ENCODE measurements at regions not wholly inside any gene's neighbourhood (a gene's known extent, or its start where the extent isn't known, plus 50 kb on each side); places are given as distances from the start of the nearest gene placed in this dataset.

DNA sequence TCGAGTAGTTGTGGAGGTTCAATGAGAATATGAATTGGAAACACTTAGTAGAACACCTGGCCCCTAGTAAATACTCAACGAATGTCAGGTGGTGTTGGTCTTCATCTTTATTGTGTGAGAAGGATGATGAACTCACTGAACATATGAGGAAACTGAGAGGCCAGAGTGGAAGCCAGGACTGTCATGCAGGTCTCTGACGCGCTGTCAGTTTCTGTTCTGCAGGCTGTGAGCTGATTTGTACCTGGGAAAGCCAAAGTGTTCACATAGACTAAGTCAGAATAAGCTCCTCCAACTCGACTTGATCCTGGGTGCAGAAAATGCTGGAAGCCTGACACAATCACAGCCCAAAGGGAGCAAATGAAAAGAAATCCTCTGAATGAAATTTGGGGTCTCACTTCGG lies 222.2 kb downstream of the LY86 start:
- H3K4me1 Mint-ChIP-seq (ENCODE audit: low read depth) = peaks cover 11% of the 10 kb centered on the region
- no peak overlapping the region for H3K27ac Mint-ChIP-seq (ENCODE audit: unreplicated experiment)
- H3K9me3 Mint-ChIP-seq (ENCODE audit: low read depth) = no peaks in the 10 kb centered on the region
- H3K27me3 Mint-ChIP-seq (ENCODE audit: low read depth) = peaks cover 12% of the 10 kb centered on the region
- H3K4me3 Mint-ChIP-seq (ENCODE audit: unreplicated experiment) = peak overlapping the region; percentile 52
- DNase-seq (ENCODE audit: low spot score) = no peak
- no peaks in the 10 kb centered on the region for H3K36me3 Mint-ChIP-seq (ENCODE audit: low read depth)
- TF ChIP-seq, protein P1, sequence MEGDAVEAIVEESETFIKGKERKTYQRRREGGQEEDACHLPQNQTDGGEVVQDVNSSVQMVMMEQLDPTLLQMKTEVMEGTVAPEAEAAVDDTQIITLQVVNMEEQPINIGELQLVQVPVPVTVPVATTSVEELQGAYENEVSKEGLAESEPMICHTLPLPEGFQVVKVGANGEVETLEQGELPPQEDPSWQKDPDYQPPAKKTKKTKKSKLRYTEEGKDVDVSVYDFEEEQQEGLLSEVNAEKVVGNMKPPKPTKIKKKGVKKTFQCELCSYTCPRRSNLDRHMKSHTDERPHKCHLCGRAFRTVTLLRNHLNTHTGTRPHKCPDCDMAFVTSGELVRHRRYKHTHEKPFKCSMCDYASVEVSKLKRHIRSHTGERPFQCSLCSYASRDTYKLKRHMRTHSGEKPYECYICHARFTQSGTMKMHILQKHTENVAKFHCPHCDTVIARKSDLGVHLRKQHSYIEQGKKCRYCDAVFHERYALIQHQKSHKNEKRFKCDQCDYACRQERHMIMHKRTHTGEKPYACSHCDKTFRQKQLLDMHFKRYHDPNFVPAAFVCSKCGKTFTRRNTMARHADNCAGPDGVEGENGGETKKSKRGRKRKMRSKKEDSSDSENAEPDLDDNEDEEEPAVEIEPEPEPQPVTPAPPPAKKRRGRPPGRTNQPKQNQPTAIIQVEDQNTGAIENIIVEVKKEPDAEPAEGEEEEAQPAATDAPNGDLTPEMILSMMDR (IDR thresholded peaks at IDR 0.05) = no peak

DNA sequence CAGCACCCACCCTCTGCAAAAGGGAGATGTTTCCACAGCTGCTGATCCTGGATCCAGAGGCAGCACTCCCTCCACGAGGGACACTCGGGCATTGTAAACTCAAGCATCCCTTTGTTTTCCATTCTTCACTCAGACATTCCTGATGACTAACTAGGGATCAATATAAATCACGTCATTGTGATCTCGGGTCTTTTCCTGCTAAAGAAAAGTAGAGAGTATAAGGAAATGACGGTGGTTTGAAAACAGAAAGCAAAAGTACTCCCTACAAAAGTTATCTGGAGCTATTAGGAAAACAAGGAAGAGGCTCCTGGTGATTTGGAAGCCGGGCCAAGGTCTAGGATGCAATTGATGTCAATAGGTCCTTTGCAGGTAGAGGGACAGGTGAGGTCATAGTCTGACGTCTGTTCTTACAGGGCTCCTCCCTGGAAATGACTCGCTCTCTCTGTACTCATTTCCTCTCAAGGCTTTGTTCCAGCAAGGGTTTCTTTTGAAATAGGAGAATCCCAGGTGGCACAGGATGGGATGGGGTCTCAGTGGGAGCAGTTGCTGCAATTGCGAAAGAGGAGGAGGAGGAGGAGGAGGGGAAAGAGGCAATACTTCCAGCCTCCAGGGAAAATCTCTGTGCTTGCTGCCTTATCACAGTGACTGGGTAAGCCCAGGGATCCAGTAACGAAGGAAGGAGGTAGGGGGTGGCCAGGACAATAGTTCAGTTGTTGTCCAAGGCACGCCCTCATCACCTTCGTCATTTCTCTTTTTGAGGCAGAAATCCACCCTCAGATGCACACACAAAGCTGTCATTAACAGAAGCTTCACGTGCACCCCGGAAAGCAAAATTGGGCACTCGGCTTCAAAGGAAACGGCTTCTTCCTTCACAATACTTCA lies 222.8 kb downstream of the LY86 start:
- Mint-ChIP-seq H3K27ac (ENCODE audit: unreplicated experiment) (no peak overlapping the region), H3K4me3 (ENCODE audit: unreplicated experiment) (peak overlapping the region; percentile 52), H3K36me3 (ENCODE audit: low read depth) (no peaks in the 10 kb centered on the region), H3K27me3 (ENCODE audit: low read depth) (peaks cover 12% of the 10 kb centered on the region), H3K9me3 (ENCODE audit: low read depth) (no peaks in the 10 kb centered on the region), H3K4me1 (ENCODE audit: low read depth) (peaks cover 11% of the 10 kb centered on the region)
- no peak for DNase-seq (ENCODE audit: low spot score)
- TF ChIP-seq, protein P1 (IDR thresholded peaks at IDR 0.05) = no peak

DNA sequence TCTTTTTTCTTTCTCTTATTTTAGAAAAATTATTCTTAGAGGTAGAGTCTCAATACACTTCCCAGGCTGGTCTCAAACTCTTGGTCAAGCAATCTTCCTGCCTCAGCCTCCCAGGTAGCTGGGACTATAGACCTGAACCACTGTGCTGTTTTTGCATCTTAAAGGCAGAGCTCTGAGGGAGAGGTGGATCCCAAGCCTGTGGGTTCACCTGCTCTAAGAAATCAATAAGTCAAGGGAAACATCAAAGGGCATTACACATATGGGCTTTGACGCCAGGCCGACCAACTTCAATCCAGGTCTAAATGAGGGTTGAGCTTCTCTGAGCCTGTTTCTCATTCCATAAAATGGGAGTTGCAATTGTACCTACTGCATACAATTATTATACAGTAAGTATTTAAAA lies 223.9 kb downstream of the LY86 start:
- no peaks in the 10 kb centered on the region for H3K9me3 Mint-ChIP-seq (ENCODE audit: low read depth)
- no peak overlapping the region for H3K4me3 Mint-ChIP-seq (ENCODE audit: unreplicated experiment)
- no peak for DNase-seq (ENCODE audit: low spot score)
- H3K27ac Mint-ChIP-seq (ENCODE audit: unreplicated experiment) = no peak overlapping the region
- peaks cover 11% of the 10 kb centered on the region for H3K4me1 Mint-ChIP-seq (ENCODE audit: low read depth)
- peaks cover 12% of the 10 kb centered on the region for H3K27me3 Mint-ChIP-seq (ENCODE audit: low read depth)
- TF ChIP-seq, protein P1 (IDR thresholded peaks at IDR 0.05) = no peak
- H3K36me3 Mint-ChIP-seq (ENCODE audit: low read depth) = no peaks in the 10 kb centered on the region

DNA sequence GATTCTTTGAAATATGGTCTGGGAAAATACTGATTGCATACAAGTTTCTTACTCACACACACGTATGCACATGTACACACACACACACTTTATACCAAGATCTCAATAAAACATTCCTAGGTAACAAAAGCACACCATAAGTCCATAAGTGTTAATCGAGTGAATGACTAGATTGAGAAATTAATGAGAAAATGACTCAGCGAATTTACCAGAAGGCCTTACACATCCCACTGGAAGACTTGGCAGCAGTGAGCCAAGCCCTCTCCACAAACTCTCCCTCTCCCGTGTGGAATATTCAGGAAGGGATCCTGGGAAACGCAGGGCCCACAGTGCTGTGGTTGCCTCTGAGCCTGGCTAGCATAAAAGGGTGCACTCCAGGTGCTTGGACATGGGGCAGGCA lies 227.2 kb downstream of the LY86 start:
- no peaks in the 10 kb centered on the region for H3K36me3 Mint-ChIP-seq (ENCODE audit: low read depth)
- peaks cover 15% of the 10 kb centered on the region for H3K27me3 Mint-ChIP-seq (ENCODE audit: low read depth)
- no peaks in the 10 kb centered on the region for H3K9me3 Mint-ChIP-seq (ENCODE audit: low read depth)
- H3K4me1 Mint-ChIP-seq (ENCODE audit: low read depth) = peaks cover 11% of the 10 kb centered on the region
- no peak for DNase-seq (ENCODE audit: low spot score)
- no peak overlapping the region for H3K4me3 Mint-ChIP-seq (ENCODE audit: unreplicated experiment)
- H3K27ac Mint-ChIP-seq (ENCODE audit: unreplicated experiment) = no peak overlapping the region
- TF ChIP-seq, protein P1 (IDR thresholded peaks at IDR 0.05) = no peak

DNA sequence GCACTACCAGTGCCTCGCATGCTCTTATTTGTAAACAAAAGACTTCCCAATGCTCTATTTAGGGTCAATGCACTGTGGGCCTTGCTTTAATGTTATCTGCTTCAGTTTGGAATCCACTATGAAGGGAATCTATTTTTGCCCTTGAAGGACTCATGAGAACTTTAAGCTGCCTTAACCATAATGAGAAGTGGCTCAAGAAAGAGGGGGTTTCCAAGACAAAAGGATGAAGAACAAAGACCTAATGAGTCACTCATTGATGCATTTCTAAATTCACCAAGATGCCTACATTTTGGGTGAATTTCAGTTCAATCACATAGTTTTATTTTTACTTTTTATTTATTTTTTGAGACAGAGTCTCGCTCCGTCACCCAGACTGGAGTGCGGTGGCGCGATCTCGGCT lies 228.2 kb downstream of the LY86 start:
- Mint-ChIP-seq H3K9me3 (ENCODE audit: low read depth) (no peaks in the 10 kb centered on the region), H3K27me3 (ENCODE audit: low read depth) (peaks cover 14% of the 10 kb centered on the region), H3K27ac (ENCODE audit: unreplicated experiment) (no peak overlapping the region), H3K36me3 (ENCODE audit: low read depth) (no peaks in the 10 kb centered on the region), H3K4me1 (ENCODE audit: low read depth) (peaks cover 3% of the 10 kb centered on the region), H3K4me3 (ENCODE audit: unreplicated experiment) (no peak overlapping the region)
- no peak for DNase-seq (ENCODE audit: low spot score)
- TF ChIP-seq, protein P1 (IDR thresholded peaks at IDR 0.05) = no peak
